H9 (cell line): ENCODE measurements at regions not wholly inside any gene's neighbourhood (a gene's known extent, or its start where the extent isn't known, plus 50 kb on each side); places are given as distances from the start of the nearest gene placed in this dataset.

Experiments used
- DNase-seq: peaks from one replicate; pipeline ENCODE4 v3.0.0-alpha.2; 2017
- H2AFZ ChIP-seq: one replicate; pipeline ENCODE4 v1.6.1; 2013; ENCODE audit warnings: mild to moderate bottlenecking, low read length, control low read depth, moderate library complexity
- H2AK5ac ChIP-seq: 2 replicates; pipeline ENCODE4 v1.6.1; 2013; ENCODE audit warnings: low read length, control low read depth, mixed read lengths; ENCODE audit not compliant: insufficient read length
- H2BK120ac ChIP-seq: one replicate; pipeline ENCODE4 v1.6.1; 2013; ENCODE audit warnings: low read depth, mild to moderate bottlenecking, low read length, control low read depth, inconsistent platforms; ENCODE audit not compliant: poor library complexity, severe bottlenecking
- H2BK12ac ChIP-seq: 2 replicates; pipeline ENCODE4 v1.6.1; 2013; ENCODE audit warnings: low read length, control low read depth, mixed read lengths, low read depth; ENCODE audit not compliant: insufficient read length
- H2BK15ac ChIP-seq: 2 replicates; pipeline ENCODE4 v1.6.1; 2013; ENCODE audit warnings: low read depth, low read length, control low read depth
- H2BK20ac ChIP-seq: one replicate; pipeline ENCODE4 v1.6.1; 2013; ENCODE audit warnings: low read depth, mild to moderate bottlenecking, low read length, control low read depth, inconsistent platforms; ENCODE audit not compliant: poor library complexity, severe bottlenecking
- H2BK5ac ChIP-seq: 2 replicates; pipeline ENCODE4 v1.6.1; 2013; ENCODE audit warnings: low read length, control low read depth, mixed read lengths; ENCODE audit not compliant: insufficient read length
- H3K14ac ChIP-seq: 2 replicates; pipeline ENCODE4 v1.6.1; 2013; ENCODE audit warnings: low read length, control low read depth; ENCODE audit not compliant: insufficient read depth
- H3K18ac ChIP-seq: 2 replicates; pipeline ENCODE4 v1.6.1; 2013; ENCODE audit warnings: low read depth, mild to moderate bottlenecking, mixed read lengths, low read length, control low read depth; ENCODE audit not compliant: insufficient read length
- H3K23ac ChIP-seq: 2 replicates; pipeline ENCODE4 v1.6.1; 2013; ENCODE audit warnings: low read length, control low read depth, mixed read lengths, low read depth; ENCODE audit not compliant: insufficient read length
- H3K23me2 ChIP-seq: 2 replicates; pipeline ENCODE4 v1.6.1; 2013; ENCODE audit warnings: low read depth, mild to moderate bottlenecking, mixed read lengths, low read length, control low read depth; ENCODE audit not compliant: insufficient read length, poor library complexity, severe bottlenecking
- H3K27ac ChIP-seq: 2 replicates; pipeline ENCODE4 v1.5.1; 2013; ENCODE audit warnings: low read length, control low read depth, mixed read lengths, low read depth; ENCODE audit not compliant: insufficient read length
- H3K27me3 ChIP-seq: 2 replicates; pipeline ENCODE4 v1.6.1; 2013; ENCODE audit warnings: low read length, control low read depth, inconsistent platforms; ENCODE audit not compliant: insufficient read depth
- H3K4ac ChIP-seq: 2 replicates; pipeline ENCODE4 v1.6.1; 2013; ENCODE audit warnings: low read depth, mild to moderate bottlenecking, control low read depth, inconsistent platforms, low read length, moderate library complexity
- H3K4me1 ChIP-seq: 2 replicates; pipeline ENCODE4 v1.6.1; 2013; ENCODE audit warnings: low read length, control low read depth, inconsistent platforms; ENCODE audit not compliant: insufficient read depth
- H3K4me2 ChIP-seq: 2 replicates; pipeline ENCODE4 v1.6.1; 2013; ENCODE audit warnings: low read length, control low read depth, mixed read lengths; ENCODE audit not compliant: insufficient read length, insufficient read depth
- H3K56ac ChIP-seq: 2 replicates; pipeline ENCODE4 v1.6.1; 2013; ENCODE audit warnings: low read depth, mild to moderate bottlenecking, mixed read lengths, low read length, control low read depth; ENCODE audit not compliant: insufficient read length
- H3K79me1 ChIP-seq: 2 replicates; pipeline ENCODE4 v1.6.1; 2013; ENCODE audit warnings: low read depth, mild to moderate bottlenecking, moderate library complexity, low read length, control low read depth, inconsistent platforms; ENCODE audit not compliant: insufficient read depth, poor library complexity, severe bottlenecking
- H3K79me2 ChIP-seq: 2 replicates; pipeline ENCODE4 v1.6.1; 2013; ENCODE audit warnings: low read length, control low read depth, inconsistent platforms; ENCODE audit not compliant: insufficient read depth
- H3K9ac ChIP-seq: 2 replicates; pipeline ENCODE4 v1.6.1; 2013; ENCODE audit warnings: low read length, control low read depth, mixed read lengths; ENCODE audit not compliant: insufficient read length; ENCODE audit errors: extremely low read depth
- H3K9me3 ChIP-seq: one replicate; pipeline ENCODE4 v1.6.1; 2013; ENCODE audit warnings: low read depth, low read length, inconsistent platforms; ENCODE audit not compliant: control insufficient read depth
- H3T11ph ChIP-seq: one replicate; pipeline ENCODE4 v1.6.1; 2013; ENCODE audit warnings: mild to moderate bottlenecking, low read length, control low read depth, inconsistent platforms
- H4K20me1 ChIP-seq: one replicate; pipeline ENCODE4 v1.6.1; 2013; ENCODE audit not compliant: control insufficient read depth, insufficient read length, insufficient read depth
- H4K5ac ChIP-seq: 2 replicates; pipeline ENCODE4 v1.6.1; 2013; ENCODE audit warnings: low read depth, mild to moderate bottlenecking, mixed read lengths, low read length, control low read depth; ENCODE audit not compliant: insufficient read length
- H4K8ac ChIP-seq: replicated peaks from 2 replicates; pipeline ENCODE4 v1.6.1; 2013; ENCODE audit warnings: low read length, control low read depth, mixed read lengths, low read depth; ENCODE audit not compliant: insufficient read length
- H4K91ac ChIP-seq: 2 replicates; pipeline ENCODE4 v1.6.1; 2013; ENCODE audit warnings: low read depth, mild to moderate bottlenecking, moderate library complexity, mixed read lengths, low read length, control low read depth; ENCODE audit not compliant: insufficient read length
- H3K27ac Mint-ChIP-seq, 3 experiments: 2 replicates in 2 of 3; 3 replicates in 1 of 3; pipeline ENCODE4 v1.8.0; 2020 to 2021; ENCODE audit warnings: mixed read lengths in 3 of 3, mild to moderate bottlenecking in 1 of 3, moderate library complexity in 1 of 3
- H3K27me3 Mint-ChIP-seq: 2 replicates; pipeline ENCODE4 v1.8.0; 2021; ENCODE audit warnings: low read depth, mild to moderate bottlenecking, moderate library complexity, mixed read lengths
- H3K36me3 Mint-ChIP-seq, 3 experiments: 2 replicates in 2 of 3; 3 replicates in 1 of 3; pipeline ENCODE4 v1.8.0; 2020 to 2021; ENCODE audit warnings: low read depth in 3 of 3, mixed read lengths in 3 of 3; ENCODE audit not compliant: insufficient read depth in 1 of 3
- H3K4me1 Mint-ChIP-seq, 2 experiments: 2 replicates each; pipeline ENCODE4 v1.8.0; 2020; ENCODE audit warnings: mixed read lengths in 2 of 2
- H3K4me3 Mint-ChIP-seq, 2 experiments: 2 replicates in 1 of 2; 3 replicates in 1 of 2; pipeline ENCODE4 v1.8.0; 2020 to 2021; ENCODE audit warnings: mild to moderate bottlenecking in 2 of 2, mixed read lengths in 2 of 2, moderate library complexity in 1 of 2
- H3K9me3 Mint-ChIP-seq, 2 experiments: 2 replicates in 1 of 2; 3 replicates in 1 of 2; pipeline ENCODE4 v1.8.0; 2020; ENCODE audit warnings: mild to moderate bottlenecking in 2 of 2, mixed read lengths in 2 of 2, moderate library complexity in 1 of 2
- WGBS: extraction: QIAGEN DNeasy Blood & Tissue Kit; methylation state at CpG from one replicate; pipeline ENCODE4 v1.1.7; 2013; ENCODE audit warnings: missing lambda C conversion rate, low lambda C conversion rate, mixed read lengths; ENCODE audit not compliant: insufficient read length; ENCODE audit errors: extremely low coverage; 5-methylcytosine and 5-hydroxymethylcytosine counted together
- TF ChIP-seq, protein P1 (sequence below): fragments of 200-600 bp; sonication (generic); conservative IDR thresholded peaks from 3 replicates; pipeline ENCODE4 v1.8.0; 2021; ENCODE audit warnings: antibody characterized with exemption, mild to moderate bottlenecking

DNA sequence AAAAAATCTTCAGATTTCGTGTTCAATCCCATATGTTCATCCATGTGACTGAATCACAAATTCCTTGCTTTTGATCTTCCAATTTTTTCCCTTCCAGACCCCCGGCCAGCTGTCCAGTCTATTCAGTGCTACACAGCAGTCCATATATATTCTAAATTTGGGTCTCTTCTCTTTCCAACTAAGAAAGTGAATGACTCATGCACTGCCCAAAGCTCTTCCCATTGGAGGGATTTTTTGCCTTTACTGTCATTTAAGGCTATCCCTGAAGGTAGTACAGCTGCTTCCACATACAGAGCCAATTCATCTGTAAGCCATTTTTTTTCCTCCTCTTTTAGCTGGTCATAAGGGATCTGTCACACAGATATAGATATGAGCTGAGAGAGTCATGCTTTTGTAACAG lies 478.3 kb downstream of the DMRT2 start:
- Mint-ChIP-seq H3K9me3 (peaks cover 11 to 74% of the 10 kb centered on the region in 2 experiments), H3K27me3 (no peaks in the 10 kb centered on the region; the same call in 1 of the 2 replicates)
- no peak overlapping the region for H3K4ac ChIP-seq

More for the DNA sequence above, 478.3 kb downstream of the DMRT2 start:
- no peak overlapping the region for H4K8ac ChIP-seq
- no peak overlapping the region for H2BK12ac ChIP-seq
- Mint-ChIP-seq H3K27ac (no peak overlapping the region), H3K4me3 (no peak overlapping the region), H3K36me3 (peaks cover 0 to 4% (median 0%) of the 10 kb centered on the region in 3 experiments; a peak in 2 of 7 replicates), H3K4me1 (no peaks in the 10 kb centered on the region)
- H3K4me2 ChIP-seq, result no peak overlapping the region
- peaks cover 10% of the 10 kb centered on the region for H3K9me3 ChIP-seq
- no peak overlapping the region for H4K5ac ChIP-seq
- no peak overlapping the region for H3K18ac ChIP-seq
- no peaks in the 10 kb centered on the region for H4K20me1 ChIP-seq
- TF ChIP-seq, protein P1, sequence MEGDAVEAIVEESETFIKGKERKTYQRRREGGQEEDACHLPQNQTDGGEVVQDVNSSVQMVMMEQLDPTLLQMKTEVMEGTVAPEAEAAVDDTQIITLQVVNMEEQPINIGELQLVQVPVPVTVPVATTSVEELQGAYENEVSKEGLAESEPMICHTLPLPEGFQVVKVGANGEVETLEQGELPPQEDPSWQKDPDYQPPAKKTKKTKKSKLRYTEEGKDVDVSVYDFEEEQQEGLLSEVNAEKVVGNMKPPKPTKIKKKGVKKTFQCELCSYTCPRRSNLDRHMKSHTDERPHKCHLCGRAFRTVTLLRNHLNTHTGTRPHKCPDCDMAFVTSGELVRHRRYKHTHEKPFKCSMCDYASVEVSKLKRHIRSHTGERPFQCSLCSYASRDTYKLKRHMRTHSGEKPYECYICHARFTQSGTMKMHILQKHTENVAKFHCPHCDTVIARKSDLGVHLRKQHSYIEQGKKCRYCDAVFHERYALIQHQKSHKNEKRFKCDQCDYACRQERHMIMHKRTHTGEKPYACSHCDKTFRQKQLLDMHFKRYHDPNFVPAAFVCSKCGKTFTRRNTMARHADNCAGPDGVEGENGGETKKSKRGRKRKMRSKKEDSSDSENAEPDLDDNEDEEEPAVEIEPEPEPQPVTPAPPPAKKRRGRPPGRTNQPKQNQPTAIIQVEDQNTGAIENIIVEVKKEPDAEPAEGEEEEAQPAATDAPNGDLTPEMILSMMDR, result no peak
- H2BK5ac ChIP-seq, result no peak overlapping the region
- DNase-seq, result no peak
- no peak overlapping the region for H3K14ac ChIP-seq
- no peak overlapping the region for H2BK120ac ChIP-seq
- no peak overlapping the region for H2AK5ac ChIP-seq
- H3K23ac ChIP-seq, result no peak overlapping the region
- H2BK15ac ChIP-seq, result no peak overlapping the region
- no peak overlapping the region for H3K9ac ChIP-seq
- no peak overlapping the region for H4K91ac ChIP-seq
- H2AFZ ChIP-seq, result no peak overlapping the region
- no peak overlapping the region for H3K27ac ChIP-seq
- no CpG with 5 or more reads among the region's 2 CpGs for WGBS
- no peaks in the 10 kb centered on the region for H3K27me3 ChIP-seq
- no peak overlapping the region for H3K56ac ChIP-seq
- H3K79me1 ChIP-seq, result no peaks in the 10 kb centered on the region
- H2BK20ac ChIP-seq, result no peak overlapping the region
- H3K79me2 ChIP-seq, result no peaks in the 10 kb centered on the region
- no peak overlapping the region for H3T11ph ChIP-seq
- H3K23me2 ChIP-seq, result no peaks in the 10 kb centered on the region
- no peaks in the 10 kb centered on the region for H3K4me1 ChIP-seq
